Endothelial cell of umbilical vein (primary cell): ENCODE measurements at regions not wholly inside any gene's neighbourhood (a gene's known extent, or its start where the extent isn't known, plus 50 kb on each side); places are given as distances from the start of the nearest gene placed in this dataset.
A peak's percentile ranks its signal among the peaks of the same experiment; 100 is the strongest.

Experiments used
- BruUV-seq: library from RNA; stranded (reverse); fragments of 400-500 nt; replicated peaks from 2 replicates; lab custom pipeline; 2021; lab: Mats Ljungman, UMichigan
- CTCF ChIA-PET: fragments of 300-600, 350-600 bp; sonication (Branson Sonifier 250); formaldehyde crosslinking; loops from one replicate; lab custom pipeline; 2021; ENCODE audit warnings: antibody characterized with exemption, inconsistent platforms; lab: Charles Lee
- POLR2A ChIA-PET: fragments of 300-600, 350-600 bp; sonication (Branson Sonifier 250); formaldehyde crosslinking; loops from one replicate; lab custom pipeline; 2021; ENCODE audit warnings: antibody characterized with exemption, inconsistent platforms; lab: Charles Lee
- DNase-seq: peaks from one replicate; pipeline ENCODE4 v3.0.0-alpha.2; 2011; ENCODE audit warnings: low read depth, low spot score
- FAIRE-seq: peaks from 2 replicates; lab custom pipeline; 2011; peaks lifted over from hg19 to GRCh38; lab: Jason Lieb, UNC
- H2AFZ ChIP-seq: 2 replicates; pipeline ENCODE4 v1.6.0; 2012; ENCODE audit warnings: low read depth, low read length, control low read depth, inconsistent platforms
- H3K27ac ChIP-seq: 2 replicates; pipeline ENCODE4 v1.5.1; 2011; ENCODE audit warnings: low read depth, mild to moderate bottlenecking, control low read depth, low read length, moderate library complexity; ENCODE audit not compliant: insufficient read depth
- H3K27me3 ChIP-seq, 2 experiments: 2 replicates each; pipeline versions ENCODE4 v1.6.0 to v1.6.1; 2011; ENCODE audit warnings: low read length in 2 of 2, mixed read lengths in 1 of 2; ENCODE audit not compliant: control insufficient read depth in 2 of 2, insufficient read depth in 2 of 2
- H3K36me3 ChIP-seq, 2 experiments: 2 replicates in 1 of 2; 3 replicates in 1 of 2; pipeline ENCODE4 v1.5.1; 2011; ENCODE audit warnings: low read length in 2 of 2, mild to moderate bottlenecking in 1 of 2, moderate library complexity in 1 of 2; ENCODE audit not compliant: control insufficient read depth in 2 of 2, insufficient read depth in 2 of 2; ENCODE audit errors: extremely low read depth in 1 of 2
- H3K4me1 ChIP-seq: 3 replicates; pipeline ENCODE4 v1.5.1; 2011; ENCODE audit warnings: mild to moderate bottlenecking, low read length; ENCODE audit not compliant: control insufficient read depth, insufficient read depth; ENCODE audit errors: extremely low read depth
- H3K4me2 ChIP-seq: 2 replicates; pipeline ENCODE4 v1.6.1; 2011; ENCODE audit warnings: low read length, control low read depth, mixed read lengths; ENCODE audit not compliant: insufficient read depth
- H3K4me3 ChIP-seq, 3 experiments: fragments of 200-600 bp in 1 of 3; sonication (generic), shearing (Covaris generic) in 1 of 3; replicated peaks in 1 of 3; 2 replicates each; pipeline ENCODE4 v1.5.1; 2011 to 2016; ENCODE audit warnings: control low read depth in 3 of 3, low read length in 3 of 3, mild to moderate bottlenecking in 2 of 3, inconsistent platforms in 1 of 3, low read depth in 1 of 3, moderate library complexity in 1 of 3; ENCODE audit not compliant: insufficient read depth in 1 of 3
- H3K79me2 ChIP-seq: 2 replicates; pipeline ENCODE4 v1.6.0; 2012; ENCODE audit warnings: low read length, inconsistent platforms; ENCODE audit not compliant: control insufficient read depth, insufficient read depth
- H3K9ac ChIP-seq: replicated peaks from 2 replicates; pipeline ENCODE3; 2011; ENCODE audit warnings: low read length, control low read depth; ENCODE audit not compliant: insufficient read depth; ENCODE audit errors: extremely low read depth
- H3K9me1 ChIP-seq: replicated peaks from 3 replicates; pipeline ENCODE4 v1.6.0; 2011; ENCODE audit warnings: mild to moderate bottlenecking, low read length; ENCODE audit not compliant: control insufficient read depth, insufficient read depth; ENCODE audit errors: extremely low read depth
- H3K9me3 ChIP-seq: replicated peaks from 2 replicates; pipeline ENCODE4 v1.5.1; 2012; ENCODE audit warnings: low read length, inconsistent platforms; ENCODE audit not compliant: control insufficient read depth, insufficient read depth
- H4K20me1 ChIP-seq: replicated peaks from 2 replicates; pipeline ENCODE3; 2011; ENCODE audit warnings: mild to moderate bottlenecking, low read length; ENCODE audit not compliant: control insufficient read depth, insufficient read depth; ENCODE audit errors: extremely low read depth
- CTCF ChIP-seq, 2 donors: IDR thresholded peaks; 1 replicate in 1 of 2; 2 replicates in 1 of 2; pipeline ENCODE4 v1.5.1; 2011; ENCODE audit warnings: low read length in 2 of 2, mild to moderate bottlenecking in 2 of 2, moderate library complexity in 2 of 2, control low read depth in 1 of 2, inconsistent platforms in 1 of 2, low read depth in 1 of 2; ENCODE audit not compliant: insufficient read depth in 1 of 2; ENCODE audit errors: extremely low read depth in 1 of 2
- EZH2 ChIP-seq: IDR thresholded peaks from 2 replicates; pipeline ENCODE4 v1.6.1; 2012; ENCODE audit warnings: borderline replicate concordance, low read depth, mild to moderate bottlenecking, moderate library complexity, low read length, inconsistent platforms; ENCODE audit not compliant: severe bottlenecking
- FOS ChIP-seq: IDR thresholded peaks from 2 replicates; pipeline ENCODE4 v1.6.1; 2011; ENCODE audit warnings: mild to moderate bottlenecking, low read length, moderate library complexity, borderline replicate concordance; ENCODE audit not compliant: insufficient read depth
- GATA2 ChIP-seq: IDR thresholded peaks from 2 replicates; pipeline ENCODE4 v1.7.0; 2011; ENCODE audit warnings: low read depth, mild to moderate bottlenecking, moderate library complexity, mixed read lengths, low read length; ENCODE audit not compliant: insufficient read length, insufficient read depth
- JUN ChIP-seq: IDR thresholded peaks from 2 replicates; pipeline ENCODE4 v1.6.1; 2011; ENCODE audit warnings: borderline replicate concordance, low read depth; ENCODE audit not compliant: insufficient read length, insufficient read depth
- MAX ChIP-seq: IDR thresholded peaks from 2 replicates; pipeline ENCODE4 v1.6.1; 2011; ENCODE audit not compliant: insufficient read depth, insufficient read length
- MYC ChIP-seq: IDR thresholded peaks from one replicate; pipeline ENCODE4 v1.6.1; 2011; ENCODE audit warnings: mild to moderate bottlenecking, low read depth, low read length
- POLR2A ChIP-seq: IDR thresholded peaks from 2 replicates; pipeline ENCODE4 v1.6.1; 2012; ENCODE audit warnings: low read depth, mild to moderate bottlenecking, control low read depth, low read length
- POLR2AphosphoS5 ChIP-seq: IDR thresholded peaks from 2 replicates; pipeline ENCODE4 v1.6.1; 2012; ENCODE audit warnings: low read depth, mild to moderate bottlenecking, control low read depth, low read length, moderate library complexity; ENCODE audit not compliant: insufficient read depth
- dilution Hi-C: fragments of 300-500 bp; cut with MboI; formaldehyde crosslinking; loops from one replicate; pipeline ENCODE4 v1.15.0; 2019; ENCODE audit warnings: low sequenced_read_pairs; ENCODE audit not compliant: extremely low pct_ligation_motif_present
- intact Hi-C: fragments of 100-400 bp; cut with micrococcal nuclease; formaldehyde crosslinking; loops from one replicate; pipeline ENCODE4 v1.10.0; 2022

GRCh38 chrX:9153300-9153699, 119.4 kb upstream of the FAM9B start:
- H3K9me3 ChIP-seq: no peaks in the 10 kb centered on the region
- H3K9me1 ChIP-seq: no peaks in the 10 kb centered on the region
- ChIA-PET CTCF (no interaction called here), POLR2A (no interaction called here)
- intact Hi-C loops (loop anchor here (1.0 kb wide), 1 partner anchor 10 kb away; no protein-coding TSS in a partner anchor), dilution Hi-C loops (no loop called here)
- peak; percentile 93 for FAIRE-seq
- no peak overlapping the region for H3K4me3 ChIP-seq
- no peaks in the 10 kb centered on the region for H4K20me1 ChIP-seq
- BruUV-seq: no TSS peak
- no peaks in the 10 kb centered on the region for H3K79me2 ChIP-seq
- H3K27ac ChIP-seq: peak overlapping the region; percentile 45
- no peak overlapping the region for H3K9ac ChIP-seq
- no peak overlapping the region for H3K4me2 ChIP-seq
- DNase-seq: peak; percentile 11
- H3K36me3 ChIP-seq: no peaks in the 10 kb centered on the region
- H2AFZ ChIP-seq: no peak overlapping the region
- H3K27me3 ChIP-seq: peaks cover 0 to 2% of the 10 kb centered on the region in 2 experiments
- peaks cover 5% of the 10 kb centered on the region for H3K4me1 ChIP-seq
- TF ChIP-seq POLR2A (no peak), GATA2 (peak; percentile 41), POLR2AphosphoS5 (peak; percentile 19), JUN (no peak), EZH2 (no peak), MAX (no peak), CTCF (IDR thresholded peaks at IDR 0.05; ENCODE audit: extremely low read depth in 1 of 2, insufficient read depth in 1 of 2, low read depth in 1 of 2, low read length in 2 of 2) (no peak), FOS (peak; percentile 20), MYC (no peak)
